NCI-H1417 (cell line): ENCODE measurements at regions not wholly inside any gene's neighbourhood (a gene's known extent, or its start where the extent isn't known, plus 50 kb on each side); places are given as distances from the start of the nearest gene placed in this dataset.
A peak's percentile ranks its signal among the peaks of the same experiment; 100 is the strongest.
"Not testable (repeated sequence)": the region's sequence is repeated elsewhere in the genome, so short reads cannot be mapped to it uniquely, and the experiment has no call there.

Experiments
- DNase-seq, 3 experiments: peaks; one replicate each; lab custom pipeline; 2025; lab: John Stamatoyannopoulos, UW

GRCh38 chr5:158439204-158439603, 580.3 kb upstream of the CLINT1 start:
- DNase-seq = not testable (repeated sequence)

GRCh38 chr5:158436271-158437065, 577.5 kb upstream of the CLINT1 start:
- no peak for DNase-seq

- no peak for DNase-seq
These were observed 576.2 kb upstream of the CLINT1 start for GRCh38 chr5:158435161-158435616.

GRCh38 chr5:158434749-158435148, 575.8 kb upstream of the CLINT1 start:
- DNase-seq = no peak

- no peak for DNase-seq
These were observed 574.7 kb upstream of the CLINT1 start for GRCh38 chr5:158433634-158434033.

GRCh38 chr5:158431369-158432029, 572.6 kb upstream of the CLINT1 start:
- no peak for DNase-seq

GRCh38 chr5:158430798-158431167, 571.8 kb upstream of the CLINT1 start:
- DNase-seq = no peak

GRCh38 chr5:158430166-158430797, 571.3 kb upstream of the CLINT1 start:
- DNase-seq = no peak

- DNase-seq = no peak
These were observed 570.6 kb upstream of the CLINT1 start for GRCh38 chr5:158429564-158429963.

- DNase-seq = no peak
These were observed 564.8 kb upstream of the CLINT1 start for GRCh38 chr5:158423623-158424200.

- DNase-seq = no peak
These were observed 563.9 kb upstream of the CLINT1 start for GRCh38 chr5:158422653-158423515.

- peak in 1 of 3 experiments; percentile 23 for DNase-seq
These were observed 562.4 kb upstream of the CLINT1 start for GRCh38 chr5:158421319-158421718.

- DNase-seq = no peak
These were observed 560.2 kb upstream of the CLINT1 start for GRCh38 chr5:158419186-158419585.

- DNase-seq = no peak
These were observed 555.8 kb upstream of the CLINT1 start for GRCh38 chr5:158414780-158415179.

GRCh38 chr5:158414333-158414762, 555.4 kb upstream of the CLINT1 start:
- no peak for DNase-seq

GRCh38 chr5:158413122-158413680, 554.3 kb upstream of the CLINT1 start:
- no peak for DNase-seq

GRCh38 chr5:158410976-158411375, 552.0 kb upstream of the CLINT1 start:
- DNase-seq = no peak

- no peak for DNase-seq
These were observed 550.6 kb upstream of the CLINT1 start for GRCh38 chr5:158409507-158409906.

- no peak for DNase-seq
These were observed 548.9 kb upstream of the CLINT1 start for GRCh38 chr5:158407824-158408195.

- DNase-seq = no peak
These were observed 548.2 kb upstream of the CLINT1 start for GRCh38 chr5:158406884-158407823.
